PC-3 (cell line): ENCODE measurements at regions not wholly inside any gene's neighbourhood (a gene's known extent, or its start where the extent isn't known, plus 50 kb on each side); places are given as distances from the start of the nearest gene placed in this dataset.
"Not testable (repeated sequence)": the region's sequence is repeated elsewhere in the genome, so short reads cannot be mapped to it uniquely, and the experiment has no call there.

Experiments used
- ATAC-seq: fragments of 200-7000 bp; cut with Tn5 transposase; 2 replicates; pipeline ENCODE4 v1.9.1; 2020; ENCODE audit warnings: mild to moderate bottlenecking, moderate library complexity
- BruUV-seq: library from RNA; stranded (reverse); fragments of 400-500 nt; replicated peaks from 2 replicates; lab custom pipeline; 2021; lab: Mats Ljungman, UMichigan
- CTCF ChIA-PET: fragments of 300-600 bp; sonication (Branson Sonifier 250); formaldehyde crosslinking; loops from one replicate; lab custom pipeline; 2022; ENCODE audit warnings: antibody characterized with exemption; lab: Charles Lee
- POLR2A ChIA-PET: fragments of 300-600 bp; sonication (Branson Sonifier 250); formaldehyde crosslinking; loops from one replicate; lab custom pipeline; 2022; ENCODE audit warnings: antibody characterized with exemption; ENCODE audit not compliant: unreplicated experiment; lab: Charles Lee
- DNase-seq: peaks from one replicate; pipeline ENCODE4 v3.0.0-alpha.2; 2015
- H2AFZ ChIP-seq: fragments of 300-600 bp; sonication (generic); 2 replicates; pipeline ENCODE4 v1.6.0; 2016; ENCODE audit warnings: antibody characterized with exemption, low read length
- H3F3A ChIP-seq: fragments of 300-600 bp; sonication (generic); one replicate; pipeline ENCODE4 v1.6.0; 2017; ENCODE audit warnings: antibody characterized with exemption, low read length, control low read depth, mild to moderate bottlenecking; ENCODE audit not compliant: unreplicated experiment
- H3K27ac ChIP-seq: fragments of 300-600 bp; sonication (generic); 2 replicates; pipeline ENCODE4 v1.5.1; 2016; ENCODE audit warnings: mild to moderate bottlenecking, low read length
- H3K27me3 ChIP-seq: fragments of 300-600 bp; sonication (generic); 2 replicates; pipeline ENCODE4 v1.6.1; 2016; ENCODE audit warnings: low read length, mixed read lengths
- H3K36me3 ChIP-seq: fragments of 300-600 bp; sonication (generic); 2 replicates; pipeline ENCODE4 v1.6.1; 2016; ENCODE audit warnings: low read depth, mixed run types, low read length, mixed read lengths
- H3K4me1 ChIP-seq: fragments of 300-600 bp; sonication (generic); 2 replicates; pipeline ENCODE4 v1.5.1; 2016; ENCODE audit warnings: low read length; ENCODE audit not compliant: insufficient read depth
- H3K4me2 ChIP-seq: fragments of 300-600 bp; sonication (generic); 2 replicates; pipeline ENCODE4 v1.6.0; 2016; ENCODE audit warnings: low read length
- H3K4me3 ChIP-seq: fragments of 300-600 bp; sonication (generic); 2 replicates; pipeline ENCODE4 v1.5.1; 2016; ENCODE audit warnings: mild to moderate bottlenecking, low read length, mixed read lengths
- H3K79me2 ChIP-seq: fragments of 300-600 bp; sonication (generic); 2 replicates; pipeline ENCODE4 v1.6.1; 2017; ENCODE audit warnings: low read length, mixed read lengths
- H3K9ac ChIP-seq: fragments of 300-600 bp; sonication (generic); 2 replicates; pipeline ENCODE4 v1.6.0; 2016; ENCODE audit warnings: mild to moderate bottlenecking, low read length
- H3K9me2 ChIP-seq: fragments of 300-600 bp; sonication (generic); replicated peaks from 2 replicates; pipeline ENCODE4 v1.6.1; 2016; ENCODE audit warnings: mixed run types, low read length, mixed read lengths
- H3K9me3 ChIP-seq: fragments of 300-600 bp; sonication (generic); 2 replicates; pipeline ENCODE4 v1.6.1; 2016; ENCODE audit warnings: low read length, mixed read lengths
- H4K20me1 ChIP-seq: fragments of 300-600 bp; sonication (generic); 2 replicates; pipeline ENCODE4 v1.6.1; 2016; ENCODE audit warnings: low read length, mixed read lengths
- CTCF ChIP-seq: fragments of 300-600 bp; sonication (generic); conservative IDR thresholded peaks from 2 replicates; pipeline ENCODE4 v1.5.1; 2017; ENCODE audit warnings: antibody characterized with exemption, low read depth, mild to moderate bottlenecking, low read length
- EZH2 ChIP-seq: fragments of 300-600 bp; sonication (generic); IDR thresholded peaks from one replicate; pipeline ENCODE4 v1.6.1; 2017; ENCODE audit warnings: antibody characterized with exemption, mild to moderate bottlenecking, low read length; ENCODE audit not compliant: unreplicated experiment
- EZH2phosphoT487 ChIP-seq: fragments of 300-600 bp; sonication (generic); IDR thresholded peaks from 2 replicates; pipeline ENCODE4 v1.6.1; 2018; ENCODE audit warnings: mild to moderate bottlenecking, antibody characterized with exemption, low read length, borderline replicate concordance
- intact Hi-C: fragments of 100-400 bp; cut with micrococcal nuclease; formaldehyde crosslinking; loops from 2 replicates; pipeline ENCODE4 v1.9.0; 2023

DNA sequence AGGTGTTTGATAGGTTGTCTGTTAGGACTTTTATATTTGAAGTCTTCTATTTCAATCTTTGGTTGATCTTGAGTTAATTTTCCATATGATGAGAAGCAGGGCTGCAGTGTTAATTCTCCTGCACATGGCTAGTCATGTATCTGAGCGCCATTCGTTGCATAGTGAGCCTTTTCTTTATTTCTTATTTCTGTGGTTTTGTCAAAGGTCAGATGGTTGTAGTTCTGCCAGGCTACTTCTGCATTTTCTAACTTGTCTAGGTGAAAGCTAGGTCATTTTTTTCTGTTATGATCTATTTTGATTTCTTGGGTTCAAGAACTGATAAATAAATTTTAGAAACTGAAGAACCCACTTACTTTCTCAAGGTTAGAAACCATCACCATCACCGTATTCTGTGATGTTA lies 56.7 kb downstream of the CCDC74A start:
- H2AFZ ChIP-seq = no peak overlapping the region
- H3K4me2 ChIP-seq = no peak overlapping the region
- DNase-seq (no peak), ATAC-seq (no peak)
- no peak overlapping the region for H3K4me3 ChIP-seq
- H3K27me3 ChIP-seq = peaks cover 96% of the 10 kb centered on the region
- ChIA-PET POLR2A (no interaction called here), CTCF (no interaction called here)
- no TSS peak for BruUV-seq
- no peaks in the 10 kb centered on the region for H3K36me3 ChIP-seq
- intact Hi-C loops = no loop called here
- H4K20me1 ChIP-seq = no peaks in the 10 kb centered on the region
- no peak overlapping the region for H3K27ac ChIP-seq
- H3K9me2 ChIP-seq = no peaks in the 10 kb centered on the region
- H3K9ac ChIP-seq = no peak overlapping the region
- no peaks in the 10 kb centered on the region for H3K79me2 ChIP-seq
- no peaks in the 10 kb centered on the region for H3K9me3 ChIP-seq
- TF ChIP-seq EZH2phosphoT487 (no peak), EZH2 (no peak), CTCF (no peak)
- no peaks in the 10 kb centered on the region for H3F3A ChIP-seq
- H3K4me1 ChIP-seq = no peaks in the 10 kb centered on the region

DNA sequence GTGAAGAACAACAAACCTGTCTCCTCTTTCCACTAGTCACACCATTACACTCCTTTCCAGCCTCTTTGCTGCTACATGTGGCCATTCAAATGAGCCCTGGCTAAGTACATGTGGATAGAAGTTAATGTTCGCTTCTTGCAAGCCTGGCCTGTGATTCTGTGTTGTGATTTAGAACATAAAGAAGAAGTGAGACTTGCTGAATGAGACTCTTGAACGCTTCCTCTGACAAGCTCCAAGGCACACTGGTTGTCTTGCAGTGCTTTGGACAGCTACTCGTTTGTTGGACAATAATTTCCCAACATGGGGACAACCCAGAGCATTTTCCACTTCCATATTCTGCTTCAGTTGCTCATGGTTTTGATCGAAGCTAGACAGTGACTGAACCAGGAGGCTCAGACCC lies 57.3 kb downstream of the CCDC74A start:
- Histone ChIP-seq H3K4me2 (no peak overlapping the region), H3K9ac (no peak overlapping the region), H3K4me1 (no peaks in the 10 kb centered on the region), H3K36me3 (no peaks in the 10 kb centered on the region), H3K9me2 (no peaks in the 10 kb centered on the region), H3K4me3 (no peak overlapping the region), H3F3A (no peaks in the 10 kb centered on the region), H4K20me1 (no peaks in the 10 kb centered on the region), H3K9me3 (no peaks in the 10 kb centered on the region), H3K27me3 (peaks cover 96% of the 10 kb centered on the region), H2AFZ (no peak overlapping the region), H3K79me2 (no peaks in the 10 kb centered on the region), H3K27ac (no peak overlapping the region)
- ATAC-seq = no peak
- intact Hi-C loops = no loop called here
- TF ChIP-seq CTCF (no peak), EZH2phosphoT487 (no peak), EZH2 (no peak)
- ChIA-PET POLR2A (no interaction called here), CTCF (no interaction called here)
- no TSS peak for BruUV-seq
- no peak for DNase-seq

DNA sequence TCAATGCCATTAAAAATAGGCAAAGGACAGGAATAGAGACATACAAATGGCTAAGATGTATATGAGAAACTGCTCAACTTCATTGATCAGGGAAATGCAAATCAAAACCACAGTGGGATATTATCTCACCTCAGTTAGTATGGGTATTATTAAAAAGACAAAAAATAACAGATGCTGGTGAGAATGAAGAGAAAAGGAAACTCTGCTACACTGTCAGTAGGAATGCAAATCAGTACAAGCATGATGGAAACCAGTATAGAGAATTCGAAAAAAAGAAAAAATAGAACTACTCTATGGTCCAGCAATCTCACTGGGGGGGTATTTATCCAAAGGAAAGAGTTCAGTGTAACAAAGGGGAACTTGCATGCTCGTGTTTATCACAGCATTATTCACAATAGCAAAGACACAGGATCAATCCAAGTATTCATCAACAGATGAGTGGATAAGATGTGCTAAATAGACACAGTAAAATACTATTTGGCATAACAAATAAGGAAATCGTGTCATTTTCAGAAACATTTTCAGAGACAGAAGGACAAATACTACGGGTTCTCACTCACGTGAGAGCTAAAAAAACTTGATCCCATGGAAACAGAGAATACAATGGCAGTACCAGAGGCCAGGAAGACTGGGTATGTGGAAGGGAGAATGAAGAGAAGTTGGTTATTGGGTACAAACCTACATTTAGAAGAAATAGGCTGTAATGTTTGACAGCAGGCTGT lies 60.6 kb downstream of the CCDC74A start:
- H3K4me3 ChIP-seq = no peak overlapping the region
- ATAC-seq = no peak
- H3K9me3 ChIP-seq = no peaks in the 10 kb centered on the region
- H3F3A ChIP-seq = no peaks in the 10 kb centered on the region
- no peak overlapping the region for H3K9ac ChIP-seq
- ChIA-PET POLR2A (no interaction called here), CTCF (no interaction called here)
- no peak overlapping the region for H3K27ac ChIP-seq
- BruUV-seq = no TSS peak
- peaks cover 69% of the 10 kb centered on the region for H3K27me3 ChIP-seq
- intact Hi-C loops = no loop called here
- H2AFZ ChIP-seq = no peak overlapping the region
- no peaks in the 10 kb centered on the region for H3K79me2 ChIP-seq
- no peaks in the 10 kb centered on the region for H3K4me1 ChIP-seq
- TF ChIP-seq CTCF (no peak), EZH2phosphoT487 (no peak), EZH2 (no peak)
- no peaks in the 10 kb centered on the region for H3K9me2 ChIP-seq
- DNase-seq = no peak
- no peaks in the 10 kb centered on the region for H4K20me1 ChIP-seq
- no peaks in the 10 kb centered on the region for H3K36me3 ChIP-seq
- H3K4me2 ChIP-seq = no peak overlapping the region

DNA sequence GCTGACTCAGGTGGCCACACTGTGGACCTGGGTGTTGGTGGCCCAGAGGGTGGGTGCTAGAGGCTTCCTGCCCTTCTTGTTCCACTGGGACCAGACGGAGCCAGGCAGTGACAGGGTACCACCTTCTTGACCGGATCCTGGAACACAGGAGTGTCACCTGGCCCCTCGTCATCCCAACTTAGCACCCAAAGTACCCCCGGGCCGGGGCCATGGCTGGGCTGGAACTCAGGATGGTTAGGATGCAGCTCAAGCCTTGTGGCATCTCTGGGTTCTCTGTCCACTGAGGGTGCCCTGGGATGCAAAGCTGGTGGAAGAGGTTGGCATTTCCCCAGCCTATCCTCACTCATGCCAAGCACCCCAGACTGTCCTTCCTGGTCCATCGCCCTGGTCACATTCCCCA lies 61.4 kb downstream of the CCDC74A start:
- DNase-seq, H3K9ac ChIP-seq, H3K27ac ChIP-seq, H3F3A ChIP-seq, CTCF ChIA-PET, H3K79me2 ChIP-seq, H3K4me2 ChIP-seq, BruUV-seq, H3K4me1 ChIP-seq, H3K36me3 ChIP-seq, H4K20me1 ChIP-seq, ATAC-seq, H2AFZ ChIP-seq, H3K9me3 ChIP-seq, H3K4me3 ChIP-seq, intact Hi-C loops, POLR2A ChIA-PET, H3K9me2 ChIP-seq: not testable (repeated sequence)
- peaks cover 62% of the 10 kb centered on the region for H3K27me3 ChIP-seq
